Neural crest cell (in vitro differentiated cells): ENCODE measurements at regions not wholly inside any gene's neighbourhood (a gene's known extent, or its start where the extent isn't known, plus 50 kb on each side); places are given as distances from the start of the nearest gene placed in this dataset.

Experiments used
- DNase-seq: peaks from one replicate; pipeline ENCODE4 v3.0.0; 2021; ENCODE audit warnings: low read depth, mixed read lengths, low spot score
- H3K27ac Mint-ChIP-seq: one replicate; pipeline ENCODE4 v1.8.0; 2021; ENCODE audit warnings: mild to moderate bottlenecking, mixed read lengths; ENCODE audit not compliant: unreplicated experiment
- H3K27me3 Mint-ChIP-seq: 2 replicates; pipeline ENCODE4 v1.8.0; 2021; ENCODE audit warnings: low read depth, mild to moderate bottlenecking, mixed read lengths
- H3K36me3 Mint-ChIP-seq: 2 replicates; pipeline ENCODE4 v1.8.0; 2021; ENCODE audit warnings: low read depth, mild to moderate bottlenecking, mixed read lengths
- H3K4me1 Mint-ChIP-seq: 2 replicates; pipeline ENCODE4 v1.8.0; 2021; ENCODE audit warnings: mixed read lengths
- H3K4me3 Mint-ChIP-seq: one replicate; pipeline ENCODE4 v1.8.0; 2021; ENCODE audit warnings: mild to moderate bottlenecking, mixed read lengths
- H3K9me3 Mint-ChIP-seq: 2 replicates; pipeline ENCODE4 v1.8.0; 2021; ENCODE audit warnings: mixed read lengths
- TF ChIP-seq, protein P1 (sequence below): fragments of 200-600 bp; sonication (generic); conservative IDR thresholded peaks from 2 replicates; pipeline ENCODE4 v1.5.0; 2021; ENCODE audit warnings: antibody characterized with exemption, mild to moderate bottlenecking

DNA sequence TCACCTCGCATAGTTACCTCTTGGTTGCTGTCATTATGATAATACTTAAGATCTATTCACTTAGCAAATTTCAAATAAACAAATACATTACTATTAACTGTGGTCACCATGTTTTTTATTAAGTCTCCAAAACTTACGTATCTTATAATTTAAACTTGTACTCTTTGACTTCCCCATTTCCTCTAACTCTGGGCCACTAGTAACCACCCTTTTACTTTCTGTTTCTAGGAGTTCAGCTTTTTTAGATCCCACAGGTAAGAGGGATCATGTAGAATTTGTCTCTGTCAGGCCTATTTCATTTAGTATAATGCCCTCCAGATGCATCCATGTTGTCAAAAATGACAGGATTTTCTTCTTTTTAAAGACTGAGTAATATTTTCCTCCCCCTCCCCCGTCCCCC lies 212.4 kb upstream of the C11orf87 start:
- Mint-ChIP-seq H3K27me3 (peaks cover 9% of the 10 kb centered on the region), H3K4me1 (no peaks in the 10 kb centered on the region), H3K36me3 (peaks cover 7% of the 10 kb centered on the region), H3K9me3 (peaks cover 11% of the 10 kb centered on the region), H3K4me3 (no peak overlapping the region), H3K27ac (no peak overlapping the region)
- no peak for DNase-seq
- TF ChIP-seq, protein P1, sequence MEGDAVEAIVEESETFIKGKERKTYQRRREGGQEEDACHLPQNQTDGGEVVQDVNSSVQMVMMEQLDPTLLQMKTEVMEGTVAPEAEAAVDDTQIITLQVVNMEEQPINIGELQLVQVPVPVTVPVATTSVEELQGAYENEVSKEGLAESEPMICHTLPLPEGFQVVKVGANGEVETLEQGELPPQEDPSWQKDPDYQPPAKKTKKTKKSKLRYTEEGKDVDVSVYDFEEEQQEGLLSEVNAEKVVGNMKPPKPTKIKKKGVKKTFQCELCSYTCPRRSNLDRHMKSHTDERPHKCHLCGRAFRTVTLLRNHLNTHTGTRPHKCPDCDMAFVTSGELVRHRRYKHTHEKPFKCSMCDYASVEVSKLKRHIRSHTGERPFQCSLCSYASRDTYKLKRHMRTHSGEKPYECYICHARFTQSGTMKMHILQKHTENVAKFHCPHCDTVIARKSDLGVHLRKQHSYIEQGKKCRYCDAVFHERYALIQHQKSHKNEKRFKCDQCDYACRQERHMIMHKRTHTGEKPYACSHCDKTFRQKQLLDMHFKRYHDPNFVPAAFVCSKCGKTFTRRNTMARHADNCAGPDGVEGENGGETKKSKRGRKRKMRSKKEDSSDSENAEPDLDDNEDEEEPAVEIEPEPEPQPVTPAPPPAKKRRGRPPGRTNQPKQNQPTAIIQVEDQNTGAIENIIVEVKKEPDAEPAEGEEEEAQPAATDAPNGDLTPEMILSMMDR, result no peak

DNA sequence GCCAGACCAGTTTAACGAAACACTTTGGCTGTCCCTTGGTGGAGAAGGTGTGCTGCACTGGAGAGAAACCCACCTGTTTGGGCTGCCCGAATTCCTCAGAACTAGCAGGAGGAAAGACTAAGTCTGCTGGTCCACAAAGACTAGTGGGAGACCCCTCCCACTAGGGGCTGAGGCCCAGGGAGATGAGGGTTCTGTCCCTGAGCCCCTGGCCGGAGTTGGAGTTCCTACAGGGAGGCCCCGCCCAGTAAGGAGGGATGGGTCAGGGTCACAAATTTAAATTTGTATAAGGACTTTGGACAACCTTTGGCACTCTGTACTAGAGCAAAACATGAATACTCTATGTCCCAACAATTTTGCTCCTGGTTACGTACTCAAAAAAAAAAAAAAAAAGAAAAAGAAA lies 200.8 kb upstream of the C11orf87 start:
- Mint-ChIP-seq H3K4me1 (no peaks in the 10 kb centered on the region), H3K27me3 (peaks cover 3% of the 10 kb centered on the region), H3K36me3 (peaks cover 4% of the 10 kb centered on the region), H3K9me3 (peaks cover 18% of the 10 kb centered on the region), H3K27ac (no peak overlapping the region), H3K4me3 (no peak overlapping the region)
- DNase-seq, result no peak
- TF ChIP-seq, protein P1, result no peak

DNA sequence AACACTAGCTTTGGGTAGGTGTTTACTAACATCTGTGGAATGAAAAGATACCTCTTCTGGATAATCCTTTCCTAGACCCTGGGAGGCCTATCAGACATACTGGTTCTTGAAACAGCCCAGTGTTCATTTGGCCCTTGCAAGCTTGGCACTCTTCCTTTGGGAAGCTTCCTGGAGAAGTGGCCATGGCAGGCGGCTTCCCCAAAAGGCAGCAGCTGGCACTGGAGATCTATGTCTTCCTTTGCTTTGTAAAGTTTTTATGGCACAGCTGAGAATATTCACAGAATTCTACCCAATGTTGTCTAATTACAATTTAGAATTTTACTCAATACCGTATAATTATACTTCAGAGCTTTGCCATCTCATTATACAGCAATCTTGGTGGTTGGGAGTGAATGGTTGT lies 199.2 kb upstream of the C11orf87 start:
- H3K4me1 Mint-ChIP-seq, result no peaks in the 10 kb centered on the region
- DNase-seq, result no peak
- TF ChIP-seq, protein P1, result no peak
- no peaks in the 10 kb centered on the region for H3K27me3 Mint-ChIP-seq
- no peak overlapping the region for H3K27ac Mint-ChIP-seq
- H3K36me3 Mint-ChIP-seq, result peaks cover 4% of the 10 kb centered on the region
- peaks cover 16% of the 10 kb centered on the region for H3K9me3 Mint-ChIP-seq
- no peak overlapping the region for H3K4me3 Mint-ChIP-seq

DNA sequence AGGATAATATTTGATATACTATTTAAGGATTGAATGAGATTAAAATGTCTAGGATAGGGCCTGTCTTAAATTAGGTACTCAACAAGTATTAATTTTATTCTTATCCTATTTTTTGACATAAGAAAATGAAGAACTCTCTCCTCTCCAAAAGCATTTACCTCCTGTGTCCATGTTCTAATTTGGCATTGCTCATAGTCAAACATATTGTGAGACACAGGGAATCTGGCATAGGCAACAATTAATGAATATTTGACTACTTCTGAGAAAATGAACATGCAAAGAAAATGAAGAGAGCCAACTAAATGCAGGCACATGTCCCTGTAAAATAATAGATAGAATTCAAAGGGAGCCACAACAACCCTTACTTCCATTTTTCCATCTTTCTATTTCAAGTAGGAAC lies 198.5 kb upstream of the C11orf87 start:
- H3K27ac Mint-ChIP-seq, result no peak overlapping the region
- H3K4me1 Mint-ChIP-seq, result no peaks in the 10 kb centered on the region
- peaks cover 4% of the 10 kb centered on the region for H3K36me3 Mint-ChIP-seq
- H3K4me3 Mint-ChIP-seq, result no peak overlapping the region
- no peak for DNase-seq
- peaks cover 14% of the 10 kb centered on the region for H3K9me3 Mint-ChIP-seq
- TF ChIP-seq, protein P1, result no peak
- H3K27me3 Mint-ChIP-seq, result no peaks in the 10 kb centered on the region

DNA sequence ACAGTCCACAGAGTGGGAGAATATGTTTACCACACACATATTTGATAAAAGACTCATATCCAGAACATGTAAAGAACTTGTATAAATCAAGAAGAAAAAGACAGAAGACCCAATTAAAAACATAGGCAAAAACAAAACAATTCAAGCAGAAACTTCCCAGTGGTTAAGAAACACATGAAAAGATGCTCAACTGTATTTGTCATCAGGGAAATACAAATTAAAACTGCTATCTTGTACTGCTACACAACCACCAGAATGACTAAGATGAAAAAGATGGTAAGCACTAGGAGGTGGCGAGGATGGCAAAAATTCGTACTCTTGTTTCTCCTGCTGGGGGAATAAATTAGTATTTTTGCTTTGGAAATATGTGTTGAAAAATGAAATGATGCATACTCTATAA lies 192.3 kb upstream of the C11orf87 start:
- Mint-ChIP-seq H3K27ac (no peak overlapping the region), H3K9me3 (no peaks in the 10 kb centered on the region), H3K4me3 (no peak overlapping the region), H3K27me3 (no peaks in the 10 kb centered on the region), H3K36me3 (no peaks in the 10 kb centered on the region), H3K4me1 (no peaks in the 10 kb centered on the region)
- no peak for DNase-seq
- TF ChIP-seq, protein P1, result no peak

DNA sequence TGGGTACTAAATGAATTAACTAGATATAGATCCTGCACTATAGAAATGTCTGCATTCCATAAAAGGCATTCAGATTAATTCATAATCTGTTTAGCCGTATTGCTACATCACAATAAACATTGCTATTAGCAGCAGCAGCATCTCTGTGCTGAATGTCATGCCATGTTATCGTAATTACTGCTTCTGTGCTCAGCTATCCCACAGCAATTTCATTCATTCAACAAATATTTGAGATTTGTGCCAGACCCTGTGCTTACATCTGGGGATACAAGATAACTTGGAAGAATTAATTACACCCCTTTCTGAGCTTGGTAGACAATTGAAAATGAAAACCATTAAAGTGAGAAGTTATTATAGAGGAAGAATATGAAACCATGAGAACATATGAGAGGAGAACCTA lies 185.8 kb upstream of the C11orf87 start:
- Mint-ChIP-seq H3K4me3 (no peak overlapping the region), H3K9me3 (no peaks in the 10 kb centered on the region), H3K36me3 (no peaks in the 10 kb centered on the region), H3K27ac (no peak overlapping the region), H3K4me1 (no peaks in the 10 kb centered on the region), H3K27me3 (no peaks in the 10 kb centered on the region)
- TF ChIP-seq, protein P1, result no peak
- no peak for DNase-seq
